IMR-90 (cell line): ENCODE measurements at regions not wholly inside any gene's neighbourhood (a gene's known extent, or its start where the extent isn't known, plus 50 kb on each side); places are given as distances from the start of the nearest gene placed in this dataset.

ENCODE experiments used
- ATAC-seq: fragments of 200-7000 bp; cut with Tn5 transposase; 2 replicates; pipeline ENCODE4 v1.9.1; 2020; ENCODE audit warnings: low read depth, mild to moderate bottlenecking, moderate library complexity
- BruUV-seq: library from RNA; stranded (reverse); fragments of 400-500 nt; replicated peaks from 2 replicates; lab custom pipeline; 2021; lab: Mats Ljungman, UMichigan
- CTCF ChIA-PET: fragments of 300-600 bp; formaldehyde crosslinking; extraction: SDS; loops from one replicate; lab custom pipeline; 2021; ENCODE audit warnings: antibody characterized with exemption; lab: Yijun Ruan, JAX
- POLR2A ChIA-PET: fragments of 300-600 bp; sonication (Branson Sonifier 250); formaldehyde crosslinking; loops from one replicate; lab custom pipeline; 2022; ENCODE audit warnings: antibody characterized with exemption; ENCODE audit not compliant: unreplicated experiment; lab: Charles Lee
- DNase-seq: peaks from one replicate; pipeline ENCODE4 v3.0.0; 2013
- H2AFZ ChIP-seq: replicated peaks from 2 replicates; pipeline ENCODE3; 2013; ENCODE audit warnings: low read length, mild to moderate bottlenecking; ENCODE audit not compliant: poor library complexity
- H2AK5ac ChIP-seq: 2 replicates; pipeline ENCODE4 v1.6.1; 2013; ENCODE audit warnings: low read depth, low read length, inconsistent platforms
- H2AK9ac ChIP-seq: replicated peaks from 2 replicates; pipeline ENCODE3; 2013; ENCODE audit warnings: mild to moderate bottlenecking, low read depth, low read length, moderate library complexity; ENCODE audit not compliant: poor library complexity
- H2BK120ac ChIP-seq: 2 replicates; pipeline ENCODE4 v1.6.1; 2013; ENCODE audit warnings: low read depth, low read length, inconsistent platforms
- H2BK15ac ChIP-seq: 3 replicates; pipeline ENCODE4 v1.6.1; 2013; ENCODE audit warnings: low read depth, low read length, inconsistent platforms
- H2BK20ac ChIP-seq: 2 replicates; pipeline ENCODE4 v1.6.1; 2013; ENCODE audit warnings: low read depth, mild to moderate bottlenecking, inconsistent platforms, low read length, moderate library complexity
- H2BK5ac ChIP-seq: 2 replicates; pipeline ENCODE4 v1.6.1; 2013; ENCODE audit warnings: mild to moderate bottlenecking, low read depth, low read length, inconsistent platforms; ENCODE audit not compliant: poor library complexity, severe bottlenecking
- H3K14ac ChIP-seq: replicated peaks from 2 replicates; pipeline ENCODE4 v1.6.1; 2013; ENCODE audit warnings: low read depth, low read length, inconsistent platforms
- H3K18ac ChIP-seq: 2 replicates; pipeline ENCODE4 v1.6.1; 2013; ENCODE audit warnings: low read depth, low read length, control low read depth
- H3K23ac ChIP-seq: 2 replicates; pipeline ENCODE4 v1.6.1; 2013; ENCODE audit warnings: low read depth, low read length, inconsistent platforms
- H3K27ac ChIP-seq: 2 replicates; pipeline ENCODE4 v1.5.1; 2013; ENCODE audit warnings: mild to moderate bottlenecking, control low read depth, low read length; ENCODE audit not compliant: insufficient read depth
- H3K27me3 ChIP-seq: 2 replicates; pipeline ENCODE4 v1.6.1; 2013; ENCODE audit warnings: low read length; ENCODE audit not compliant: control insufficient read depth, insufficient read depth
- H3K36me3 ChIP-seq: 2 replicates; pipeline ENCODE4 v1.6.1; 2013; ENCODE audit warnings: low read length, mixed read lengths; ENCODE audit not compliant: control insufficient read depth, insufficient read depth
- H3K4ac ChIP-seq: 2 replicates; pipeline ENCODE4 v1.6.1; 2013; ENCODE audit warnings: low read depth, low read length, inconsistent platforms
- H3K4me1 ChIP-seq: 2 replicates; pipeline ENCODE4 v1.6.1; 2013; ENCODE audit warnings: low read length, mixed read lengths; ENCODE audit not compliant: control insufficient read depth, insufficient read depth
- H3K4me2 ChIP-seq: 2 replicates; pipeline ENCODE4 v1.6.1; 2013; ENCODE audit warnings: low read depth, mild to moderate bottlenecking, control low read depth, low read length, moderate library complexity
- H3K4me3 ChIP-seq: 2 replicates; pipeline ENCODE4 v1.5.1; 2013; ENCODE audit warnings: low read depth, mild to moderate bottlenecking, control low read depth, low read length, moderate library complexity; ENCODE audit not compliant: insufficient read depth
- H3K56ac ChIP-seq: 2 replicates; pipeline ENCODE4 v1.6.1; 2013; ENCODE audit warnings: low read length, inconsistent platforms; ENCODE audit not compliant: insufficient read depth; ENCODE audit errors: extremely low read depth
- H3K79me1 ChIP-seq, 2 experiments: 2 replicates each; pipeline ENCODE4 v1.6.1; 2013; ENCODE audit warnings: low read length in 2 of 2, inconsistent platforms in 1 of 2, low read depth in 1 of 2
- H3K9ac ChIP-seq: 2 replicates; pipeline ENCODE4 v1.6.1; 2013; ENCODE audit warnings: low read depth, low read length, control low read depth
- H3K9me1 ChIP-seq: 2 replicates; pipeline ENCODE4 v1.6.1; 2013; ENCODE audit warnings: low read length, inconsistent platforms; ENCODE audit not compliant: insufficient read depth
- H3K9me3 ChIP-seq: 2 replicates; pipeline ENCODE4 v1.6.1; 2013; ENCODE audit warnings: low read length; ENCODE audit not compliant: control insufficient read depth, insufficient read depth
- H4K20me1 ChIP-seq: 2 replicates; pipeline ENCODE4 v1.6.1; 2013; ENCODE audit warnings: low read length, inconsistent platforms; ENCODE audit not compliant: insufficient read depth
- H4K5ac ChIP-seq: 2 replicates; pipeline ENCODE4 v1.6.1; 2013; ENCODE audit warnings: mild to moderate bottlenecking, low read depth, low read length, control low read depth
- H4K8ac ChIP-seq, 2 experiments: 2 replicates each; pipeline ENCODE4 v1.6.1; 2013; ENCODE audit warnings: low read depth in 2 of 2, low read length in 2 of 2, control low read depth in 1 of 2, inconsistent platforms in 1 of 2
- H4K91ac ChIP-seq: 2 replicates; pipeline ENCODE4 v1.6.1; 2013; ENCODE audit warnings: low read depth, low read length, inconsistent platforms; ENCODE audit not compliant: insufficient read depth
- BHLHE40 ChIP-seq: fragments of 150-350 bp; IDR thresholded peaks from 2 replicates; pipeline ENCODE4 v1.6.1; 2016; ENCODE audit warnings: mild to moderate bottlenecking, low read depth, low read length
- CEBPB ChIP-seq: IDR thresholded peaks from 2 replicates; pipeline ENCODE4 v1.6.1; 2012; ENCODE audit warnings: low read depth, low read length, improper control_type of control experiment
- CHD1 ChIP-seq: IDR thresholded peaks from 2 replicates; pipeline ENCODE4 v1.6.1; 2012; ENCODE audit warnings: low read depth, low read length, improper control_type of control experiment
- CTCF ChIP-seq: conservative IDR thresholded peaks from 2 replicates; pipeline ENCODE4 v1.5.1; 2012; ENCODE audit warnings: mild to moderate bottlenecking, low read depth, low read length, improper control_type of control experiment
- ELK1 ChIP-seq: fragments of 150-350 bp; IDR thresholded peaks from 2 replicates; pipeline ENCODE4 v1.6.1; 2016; ENCODE audit warnings: low read depth, mild to moderate bottlenecking, low read length, moderate library complexity, borderline replicate concordance
- FOS ChIP-seq: fragments of 150-350 bp; IDR thresholded peaks from 2 replicates; pipeline ENCODE4 v1.6.1; 2016; ENCODE audit warnings: low read depth, low read length
- MAFK ChIP-seq: IDR thresholded peaks from 2 replicates; pipeline ENCODE4 v1.6.1; 2012; ENCODE audit warnings: low read depth, low read length, improper control_type of control experiment
- MAZ ChIP-seq: IDR thresholded peaks from 2 replicates; pipeline ENCODE4 v1.6.1; 2012; ENCODE audit warnings: low read depth, mild to moderate bottlenecking, low read length, improper control_type of control experiment, moderate library complexity, borderline replicate concordance
- MXI1 ChIP-seq: IDR thresholded peaks from 2 replicates; pipeline ENCODE4 v1.6.1; 2012; ENCODE audit warnings: low read depth, mild to moderate bottlenecking, low read length, moderate library complexity, borderline replicate concordance
- NFE2L2 ChIP-seq: fragments of 150-350 bp; IDR thresholded peaks from 2 replicates; pipeline ENCODE4 v1.6.1; 2016; ENCODE audit warnings: low read depth, mild to moderate bottlenecking, low read length
- POLR2A ChIP-seq: IDR thresholded peaks from 2 replicates; pipeline ENCODE4 v1.6.1; 2012; ENCODE audit warnings: mild to moderate bottlenecking, low read depth, low read length
- RAD21 ChIP-seq: IDR thresholded peaks from 2 replicates; pipeline ENCODE4 v1.6.1; 2012; ENCODE audit warnings: low read length, improper control_type of control experiment
- RCOR1 ChIP-seq: IDR thresholded peaks from 2 replicates; pipeline ENCODE4 v1.6.1; 2012; ENCODE audit warnings: mild to moderate bottlenecking, low read length, improper control_type of control experiment; ENCODE audit not compliant: insufficient replicate concordance
- RFX5 ChIP-seq: IDR thresholded peaks from 2 replicates; pipeline ENCODE4 v1.8.0; 2012; ENCODE audit warnings: low read depth, mild to moderate bottlenecking, low read length, moderate library complexity
- SMC3 ChIP-seq: fragments of 150-350 bp; IDR thresholded peaks from 2 replicates; pipeline ENCODE4 v1.6.1; 2016; ENCODE audit warnings: low read depth, mild to moderate bottlenecking, antibody characterized with exemption, low read length, moderate library complexity
- WGBS, 2 experiments: methylation state at CpG; one replicate each; pipeline versions ENCODE4 v1.1.5 to v1.1.7; 2013; ENCODE audit warnings: missing lambda C conversion rate in 2 of 2; ENCODE audit not compliant: insufficient read length in 1 of 2; ENCODE audit errors: extremely low coverage in 2 of 2; 5-methylcytosine and 5-hydroxymethylcytosine counted together
- dilution Hi-C: fragments of 300-500 bp; cut with HindIII; formaldehyde crosslinking; loops from one replicate; pipeline ENCODE4 v1.14.3; 2018; ENCODE audit warnings: low sequenced_read_pairs; ENCODE audit not compliant: unreplicated experiment
- in situ Hi-C: fragments of 300-500 bp; cut with MboI; formaldehyde crosslinking; loops from 3 replicates; pipeline ENCODE4 v1.14.3; 2019; ENCODE audit warnings: low sequenced_read_pairs, inconsistent platforms, mixed read lengths
- intact Hi-C: fragments of 100-400 bp; cut with micrococcal nuclease; formaldehyde crosslinking; loops from 2 replicates; pipeline ENCODE4 v1.10.0; 2022
- TF ChIP-seq, protein P1 (sequence below): fragments of 150-350 bp; IDR thresholded peaks from 2 replicates; pipeline ENCODE4 v1.6.1; 2017; ENCODE audit warnings: mild to moderate bottlenecking, antibody characterized with exemption, low read length, low read depth

DNA sequence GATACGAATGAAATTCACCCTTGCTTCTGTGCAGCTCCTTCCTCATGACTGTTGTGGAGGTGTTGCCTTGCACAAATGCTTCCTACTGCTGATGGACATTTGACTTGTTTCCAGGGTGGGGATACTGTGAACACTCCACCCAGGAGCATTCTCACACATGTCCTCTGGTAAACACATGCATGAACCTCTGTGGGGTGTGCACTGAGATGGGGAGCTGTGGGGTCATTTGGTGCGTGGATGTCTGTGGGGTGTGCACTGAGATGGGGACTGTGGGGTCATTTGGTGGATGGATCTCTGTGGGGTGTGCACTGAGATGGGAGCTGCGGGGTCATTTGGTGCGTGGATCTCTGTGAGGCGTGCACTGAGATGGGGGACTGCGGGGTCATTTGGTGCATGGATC lies 72.9 kb upstream of the IRX4 start:
- Histone ChIP-seq H2AK5ac (no peak overlapping the region), H4K20me1 (no peaks in the 10 kb centered on the region), H3K18ac (no peak overlapping the region), H3K4me1 (no peaks in the 10 kb centered on the region), H3K4me2 (no peak overlapping the region), H2BK15ac (no peak overlapping the region), H2BK120ac (no peak overlapping the region), H4K8ac (no peak overlapping the region), H3K14ac (no peak overlapping the region), H3K23ac (no peak overlapping the region), H3K27ac (no peak overlapping the region), H2AK9ac (no peak overlapping the region), H3K27me3 (no peaks in the 10 kb centered on the region), H3K9me1 (no peaks in the 10 kb centered on the region), H3K4me3 (no peak overlapping the region), H3K9ac (no peak overlapping the region), H2AFZ (no peak overlapping the region), H4K91ac (no peak overlapping the region), H4K5ac (no peak overlapping the region), H3K9me3 (peaks cover 9% of the 10 kb centered on the region), H3K36me3 (no peaks in the 10 kb centered on the region), H3K4ac (no peak overlapping the region), H2BK5ac (no peak overlapping the region), H3K79me1 (no peaks in the 10 kb centered on the region), H3K56ac (no peak overlapping the region), H2BK20ac (no peak overlapping the region)
- DNase-seq (no peak), ATAC-seq (no peak)
- BruUV-seq = no TSS peak
- ChIA-PET CTCF (interaction anchor here (0.7 kb wide), 1 partner anchor 1581 kb away, joined by 3 read pairs; no protein-coding TSS in a partner anchor), POLR2A (no interaction called here)
- WGBS, 2 experiments = 63% methylated on average over 1 of the region's 6 CpGs; no CpG with 5 or more reads in 1 of the 2 experiments
- in situ Hi-C loops (no loop called here), intact Hi-C loops (no loop called here), dilution Hi-C loops (no loop called here)
- TF ChIP-seq CHD1 = no peak
- TF ChIP-seq NFE2L2 = no peak
- no peak for TF ChIP-seq FOS
- no peak for TF ChIP-seq MAFK
- no peak for TF ChIP-seq RFX5
- no peak for TF ChIP-seq CTCF
- TF ChIP-seq RCOR1 = no peak
- TF ChIP-seq ELK1 = no peak
- TF ChIP-seq, protein P1, sequence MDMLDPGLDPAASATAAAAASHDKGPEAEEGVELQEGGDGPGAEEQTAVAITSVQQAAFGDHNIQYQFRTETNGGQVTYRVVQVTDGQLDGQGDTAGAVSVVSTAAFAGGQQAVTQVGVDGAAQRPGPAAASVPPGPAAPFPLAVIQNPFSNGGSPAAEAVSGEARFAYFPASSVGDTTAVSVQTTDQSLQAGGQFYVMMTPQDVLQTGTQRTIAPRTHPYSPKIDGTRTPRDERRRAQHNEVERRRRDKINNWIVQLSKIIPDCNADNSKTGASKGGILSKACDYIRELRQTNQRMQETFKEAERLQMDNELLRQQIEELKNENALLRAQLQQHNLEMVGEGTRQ = no peak
- TF ChIP-seq MAZ = no peak
- TF ChIP-seq POLR2A = no peak
- no peak for TF ChIP-seq RAD21
- no peak for TF ChIP-seq CEBPB
- no peak for TF ChIP-seq SMC3
- TF ChIP-seq MXI1 = no peak
- no peak for TF ChIP-seq BHLHE40
